ENCODE measurements at regions not wholly inside any gene's neighbourhood (a gene's known extent, or its start where the extent isn't known, plus 50 kb on each side); places are given as distances from the start of the nearest gene placed in this dataset.

DNA sequence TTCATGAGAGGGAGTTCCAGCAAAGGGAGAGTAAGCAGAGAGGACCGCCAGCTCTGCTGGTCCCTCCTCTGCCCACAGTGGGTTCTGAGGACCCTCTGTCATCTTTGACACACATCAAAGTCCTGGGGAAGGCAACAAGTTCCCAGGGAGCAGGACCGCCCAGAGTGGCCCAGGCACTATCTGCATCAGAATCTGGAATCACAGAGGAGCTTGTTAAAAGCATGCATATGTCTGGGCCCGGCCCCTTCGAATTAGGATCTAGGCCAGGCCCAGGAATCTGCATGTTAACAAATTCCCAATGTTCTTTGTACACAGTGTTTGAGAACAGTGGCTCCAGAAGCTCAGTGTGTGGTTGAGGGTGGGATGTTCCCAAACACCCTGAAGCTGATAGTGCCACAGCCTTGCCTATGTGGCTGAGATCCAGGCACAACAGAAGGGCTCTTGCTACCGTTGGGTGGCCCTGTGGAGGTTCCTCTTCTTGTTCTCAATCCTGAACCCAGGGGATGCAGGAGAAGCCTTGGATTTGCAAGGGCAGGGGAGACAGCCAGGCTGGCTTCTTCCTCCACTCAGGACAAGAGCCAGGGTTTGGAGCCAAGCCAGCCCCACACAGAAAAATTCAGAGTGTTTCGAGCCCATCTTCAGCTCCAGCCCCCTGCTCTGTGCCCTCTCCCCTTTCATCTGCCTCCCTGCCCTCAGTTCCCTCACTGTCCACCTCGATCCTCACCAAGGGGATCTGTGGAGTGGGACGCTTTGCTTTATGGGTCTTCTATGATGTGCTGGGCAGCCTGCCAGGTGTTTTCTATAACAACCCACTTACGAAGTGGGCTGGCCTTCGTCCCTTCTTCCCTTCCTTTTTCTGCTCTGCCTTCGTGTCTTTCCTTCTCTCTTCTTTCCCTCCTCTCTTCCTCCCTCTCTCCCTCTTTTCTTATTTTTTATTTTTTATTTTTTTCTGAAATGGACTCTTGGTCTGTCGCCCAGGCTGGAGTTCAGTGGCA is 129.0 kb upstream of the TMPRSS2 start:
- TF ChIP-seq, protein P1, sequence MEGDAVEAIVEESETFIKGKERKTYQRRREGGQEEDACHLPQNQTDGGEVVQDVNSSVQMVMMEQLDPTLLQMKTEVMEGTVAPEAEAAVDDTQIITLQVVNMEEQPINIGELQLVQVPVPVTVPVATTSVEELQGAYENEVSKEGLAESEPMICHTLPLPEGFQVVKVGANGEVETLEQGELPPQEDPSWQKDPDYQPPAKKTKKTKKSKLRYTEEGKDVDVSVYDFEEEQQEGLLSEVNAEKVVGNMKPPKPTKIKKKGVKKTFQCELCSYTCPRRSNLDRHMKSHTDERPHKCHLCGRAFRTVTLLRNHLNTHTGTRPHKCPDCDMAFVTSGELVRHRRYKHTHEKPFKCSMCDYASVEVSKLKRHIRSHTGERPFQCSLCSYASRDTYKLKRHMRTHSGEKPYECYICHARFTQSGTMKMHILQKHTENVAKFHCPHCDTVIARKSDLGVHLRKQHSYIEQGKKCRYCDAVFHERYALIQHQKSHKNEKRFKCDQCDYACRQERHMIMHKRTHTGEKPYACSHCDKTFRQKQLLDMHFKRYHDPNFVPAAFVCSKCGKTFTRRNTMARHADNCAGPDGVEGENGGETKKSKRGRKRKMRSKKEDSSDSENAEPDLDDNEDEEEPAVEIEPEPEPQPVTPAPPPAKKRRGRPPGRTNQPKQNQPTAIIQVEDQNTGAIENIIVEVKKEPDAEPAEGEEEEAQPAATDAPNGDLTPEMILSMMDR (conservative IDR thresholded peaks at IDR 0.05; ENCODE audit: low read depth, low read length): no peak
- no peak for DNase-seq (ENCODE audit: low read depth)
- no peak overlapping the region for H3K4me3 ChIP-seq (ENCODE audit: low read depth, low read length)

DNA sequence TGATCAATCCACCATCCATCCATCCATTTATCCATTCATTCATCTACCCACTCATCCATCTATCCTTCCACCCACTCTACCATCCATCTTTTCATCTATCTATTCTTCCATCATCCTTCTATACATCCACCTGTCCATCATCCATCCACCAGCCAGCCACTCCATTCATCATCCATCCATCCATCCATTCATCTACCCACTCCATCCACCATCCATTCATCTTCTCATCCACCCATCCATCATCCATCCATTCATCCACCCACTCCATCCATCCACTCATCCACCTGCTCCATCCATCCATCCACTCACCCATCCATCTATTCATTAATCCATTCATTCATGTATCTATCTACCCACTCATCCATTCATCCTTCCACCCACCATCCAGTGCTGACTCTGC is 127.9 kb upstream of the TMPRSS2 start:
- TF ChIP-seq, protein P1 (conservative IDR thresholded peaks at IDR 0.05; ENCODE audit: low read depth, low read length): no peak
- no peak overlapping the region for H3K4me3 ChIP-seq (ENCODE audit: low read depth, low read length)
- no peak for DNase-seq (ENCODE audit: low read depth)

DNA sequence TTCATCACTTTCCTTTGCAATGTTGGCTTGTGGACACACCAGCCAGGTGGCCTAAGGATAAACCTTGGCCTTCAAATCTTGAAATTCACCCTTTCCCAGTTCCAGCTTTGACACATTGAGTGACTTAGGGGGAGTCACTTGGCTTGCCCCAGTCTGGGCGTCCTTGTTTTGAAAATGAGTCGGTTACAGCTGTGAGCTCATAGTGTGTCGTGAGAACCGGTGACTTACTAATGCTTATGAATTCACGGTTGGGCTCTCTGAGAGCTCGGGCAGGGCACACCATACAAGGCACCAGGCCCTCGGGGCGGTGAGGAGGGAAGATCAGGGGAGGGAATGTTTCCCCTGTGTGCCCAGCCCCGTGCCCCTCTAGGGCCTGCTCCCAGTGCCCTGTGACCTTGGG is 126.9 kb upstream of the TMPRSS2 start:
- TF ChIP-seq, protein P1 (conservative IDR thresholded peaks at IDR 0.05; ENCODE audit: low read depth, low read length): no peak
- no peak for DNase-seq (ENCODE audit: low read depth)
- H3K4me3 ChIP-seq (ENCODE audit: low read depth, low read length): no peak overlapping the region

DNA sequence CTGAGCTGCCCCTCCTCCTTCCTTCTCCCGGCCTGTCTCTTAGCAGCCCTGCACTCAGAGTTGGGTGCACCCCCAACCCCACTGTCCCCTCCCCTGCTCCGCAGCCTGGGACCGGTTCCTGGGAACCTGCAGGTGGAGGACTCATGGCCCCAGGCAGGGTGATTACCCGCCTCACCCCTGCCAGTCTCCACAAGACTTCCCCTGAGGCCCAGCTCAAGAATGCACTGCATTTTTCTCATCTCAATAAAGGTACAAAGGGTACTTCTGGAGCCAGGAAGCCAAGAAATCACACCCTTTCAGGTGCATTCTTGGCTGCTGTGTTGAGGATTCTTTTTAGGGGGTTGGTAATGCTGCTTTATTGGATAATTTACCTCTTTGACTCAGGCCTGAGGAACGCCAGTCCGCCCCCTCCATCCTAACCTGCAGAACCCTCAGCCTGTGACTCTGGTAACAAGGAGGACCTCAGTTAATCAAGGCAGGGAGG is 126.3 kb upstream of the TMPRSS2 start:
- TF ChIP-seq, protein P1 (conservative IDR thresholded peaks at IDR 0.05; ENCODE audit: low read depth, low read length): no peak
- no peak overlapping the region for H3K4me3 ChIP-seq (ENCODE audit: low read depth, low read length)
- DNase-seq (ENCODE audit: low read depth): no peak

DNA sequence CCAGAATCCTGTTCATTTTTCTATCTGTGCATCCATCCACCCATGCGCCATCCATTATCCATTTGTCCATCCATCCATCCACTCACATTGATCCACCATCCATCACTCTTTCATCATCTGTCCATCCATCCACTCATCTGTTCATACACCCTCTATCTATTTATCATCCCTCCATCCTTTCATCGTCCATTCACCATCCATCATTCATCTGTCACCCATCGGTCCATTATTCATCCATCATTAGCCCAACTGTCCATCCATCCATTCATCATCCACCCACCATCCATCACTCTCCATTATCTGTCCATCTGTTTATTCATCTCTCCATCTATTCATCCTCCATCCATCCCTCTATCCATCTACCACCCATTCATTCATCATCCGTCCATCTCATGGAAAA is 125.7 kb upstream of the TMPRSS2 start:
- H3K4me3 ChIP-seq (ENCODE audit: low read depth, low read length): no peak overlapping the region
- DNase-seq (ENCODE audit: low read depth): no peak
- TF ChIP-seq, protein P1 (conservative IDR thresholded peaks at IDR 0.05; ENCODE audit: low read depth, low read length): no peak

DNA sequence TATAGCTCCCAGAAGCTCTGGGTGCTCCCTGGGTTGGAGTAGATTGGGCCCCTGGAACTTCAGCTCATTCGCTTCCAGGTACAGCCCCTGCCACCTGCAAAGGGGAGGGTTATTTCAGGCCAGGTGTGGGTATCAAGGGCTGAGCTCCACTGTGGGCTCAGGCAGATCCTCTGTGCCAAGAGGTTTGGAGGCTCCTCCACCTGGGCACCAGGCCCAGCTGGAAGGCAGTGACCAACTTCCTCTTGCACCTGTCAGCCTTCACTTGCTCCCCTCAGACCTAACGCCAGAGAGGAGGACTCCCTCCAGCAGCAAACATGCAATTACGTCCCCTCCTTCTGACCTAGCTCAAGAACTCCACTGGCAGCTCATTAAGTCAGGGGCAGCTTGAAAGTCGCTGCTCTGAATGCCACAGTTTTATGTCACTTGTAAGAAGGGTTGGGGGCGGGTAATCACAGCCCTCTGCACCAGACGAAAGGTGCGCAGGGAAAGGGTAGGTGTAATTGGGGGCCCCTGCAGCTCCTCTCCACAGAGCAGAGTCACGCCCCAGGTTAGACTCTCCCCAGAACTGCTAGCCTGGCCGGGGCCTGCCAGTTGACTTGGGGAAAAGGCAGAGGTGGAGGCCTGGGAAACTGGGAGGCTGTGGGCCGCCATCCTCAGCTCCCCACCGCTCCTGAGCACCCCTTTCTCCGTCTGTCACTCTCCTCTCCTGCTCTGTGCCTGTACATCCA is 125.0 kb upstream of the TMPRSS2 start:
- no peak overlapping the region for H3K4me3 ChIP-seq (ENCODE audit: low read depth, low read length)
- TF ChIP-seq, protein P1 (conservative IDR thresholded peaks at IDR 0.05; ENCODE audit: low read depth, low read length): no peak
- no peak for DNase-seq (ENCODE audit: low read depth)
